HG02642 (cell line): ENCODE measurements at regions not wholly inside any gene's neighbourhood (a gene's known extent, or its start where the extent isn't known, plus 50 kb on each side); places are given as distances from the start of the nearest gene placed in this dataset.

ENCODE experiments used
- ATAC-seq: cut with Tn5 transposase; IDR thresholded peaks from one replicate; pipeline ENCODE4 v1.9.1; 2021; ENCODE audit warnings: mild to moderate bottlenecking; ENCODE audit not compliant: unreplicated experiment, poor library complexity

DNA sequence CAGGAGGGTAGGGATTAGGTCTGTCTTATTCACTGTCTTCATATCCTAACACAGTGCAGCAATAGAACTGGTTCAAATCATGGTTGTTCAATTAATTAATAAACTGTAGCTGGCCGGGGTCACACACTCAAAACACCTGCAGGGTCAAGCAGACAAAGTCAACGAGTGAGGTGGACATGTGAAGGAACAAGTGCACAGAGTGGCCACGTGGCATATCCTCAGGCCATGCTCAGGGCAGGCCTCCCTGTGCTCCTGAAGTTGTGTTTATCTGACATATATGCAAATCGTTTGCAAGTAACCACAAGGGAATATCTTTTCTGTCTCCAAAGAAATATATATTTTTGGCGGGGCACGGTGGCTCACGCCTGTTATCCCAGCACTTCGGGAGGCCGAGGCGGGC lies 98.5 kb upstream of the ZMIZ1 start:
- ATAC-seq = no peak

DNA sequence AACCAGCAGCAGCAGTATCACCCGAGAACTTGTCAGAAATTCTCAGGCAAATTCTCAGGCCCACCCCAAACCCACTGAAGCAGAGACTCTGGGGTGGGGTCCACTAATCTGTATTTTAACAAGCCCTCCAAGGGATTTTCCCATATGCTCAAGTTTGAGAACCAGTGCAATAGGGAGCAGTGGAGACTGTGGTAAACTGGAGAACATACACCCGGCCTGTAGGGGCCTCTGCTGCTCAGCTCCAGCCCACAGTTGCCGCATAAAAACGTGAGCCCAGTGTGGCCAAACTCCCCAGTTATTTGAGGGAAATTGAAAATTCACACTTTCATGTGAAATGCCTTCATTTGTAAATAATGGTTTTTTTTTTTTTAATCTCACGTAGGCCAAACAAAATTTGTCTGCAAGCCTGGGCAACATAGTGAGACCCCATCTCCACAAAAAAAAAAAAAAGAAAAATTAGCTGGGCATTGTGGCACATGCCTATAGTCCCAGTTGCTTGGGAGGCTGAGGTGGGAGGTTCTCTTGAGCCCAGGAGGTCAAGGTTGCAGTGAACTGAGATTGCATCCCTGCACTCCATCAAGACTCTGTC lies 97.6 kb upstream of the ZMIZ1 start:
- no peak for ATAC-seq

DNA sequence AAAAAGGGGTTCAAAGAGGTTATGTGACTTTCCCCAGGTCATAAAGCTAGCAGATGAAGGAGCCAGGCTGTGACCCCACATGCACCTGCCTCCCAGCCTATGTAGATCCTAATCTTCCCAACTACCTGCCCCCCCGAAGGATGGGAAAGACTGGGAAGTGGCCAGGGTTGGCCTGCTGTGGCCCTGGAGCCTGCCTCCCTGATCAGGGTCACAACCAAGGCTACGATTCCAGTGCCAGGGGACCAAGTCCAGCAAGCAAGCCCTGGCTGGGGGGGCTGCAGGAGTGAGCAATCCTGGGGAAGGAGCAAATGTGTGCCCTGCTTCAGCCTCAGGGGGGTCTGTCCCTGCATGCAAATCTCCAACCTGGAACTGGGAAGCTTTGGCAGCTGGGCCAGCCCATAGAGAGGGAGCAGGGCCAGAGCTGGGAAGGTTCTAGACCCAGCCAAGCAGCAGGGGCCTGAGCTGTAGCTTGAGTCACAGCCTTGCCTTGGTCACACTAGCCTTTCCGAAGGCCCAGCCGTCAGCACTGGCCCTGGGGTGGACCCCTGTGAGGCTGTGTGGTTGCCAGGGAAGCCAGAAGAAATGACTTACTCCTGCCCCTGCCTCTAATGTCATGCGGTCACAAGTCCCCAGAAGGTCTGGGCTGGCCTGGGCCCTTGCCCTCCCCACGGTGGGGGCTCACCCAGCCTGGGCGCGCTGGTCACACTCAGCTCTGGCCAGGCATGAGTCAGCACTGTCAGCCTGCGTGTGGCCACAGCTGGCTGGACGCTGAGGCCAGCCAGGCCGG lies 96.4 kb upstream of the ZMIZ1 start:
- no peak for ATAC-seq

DNA sequence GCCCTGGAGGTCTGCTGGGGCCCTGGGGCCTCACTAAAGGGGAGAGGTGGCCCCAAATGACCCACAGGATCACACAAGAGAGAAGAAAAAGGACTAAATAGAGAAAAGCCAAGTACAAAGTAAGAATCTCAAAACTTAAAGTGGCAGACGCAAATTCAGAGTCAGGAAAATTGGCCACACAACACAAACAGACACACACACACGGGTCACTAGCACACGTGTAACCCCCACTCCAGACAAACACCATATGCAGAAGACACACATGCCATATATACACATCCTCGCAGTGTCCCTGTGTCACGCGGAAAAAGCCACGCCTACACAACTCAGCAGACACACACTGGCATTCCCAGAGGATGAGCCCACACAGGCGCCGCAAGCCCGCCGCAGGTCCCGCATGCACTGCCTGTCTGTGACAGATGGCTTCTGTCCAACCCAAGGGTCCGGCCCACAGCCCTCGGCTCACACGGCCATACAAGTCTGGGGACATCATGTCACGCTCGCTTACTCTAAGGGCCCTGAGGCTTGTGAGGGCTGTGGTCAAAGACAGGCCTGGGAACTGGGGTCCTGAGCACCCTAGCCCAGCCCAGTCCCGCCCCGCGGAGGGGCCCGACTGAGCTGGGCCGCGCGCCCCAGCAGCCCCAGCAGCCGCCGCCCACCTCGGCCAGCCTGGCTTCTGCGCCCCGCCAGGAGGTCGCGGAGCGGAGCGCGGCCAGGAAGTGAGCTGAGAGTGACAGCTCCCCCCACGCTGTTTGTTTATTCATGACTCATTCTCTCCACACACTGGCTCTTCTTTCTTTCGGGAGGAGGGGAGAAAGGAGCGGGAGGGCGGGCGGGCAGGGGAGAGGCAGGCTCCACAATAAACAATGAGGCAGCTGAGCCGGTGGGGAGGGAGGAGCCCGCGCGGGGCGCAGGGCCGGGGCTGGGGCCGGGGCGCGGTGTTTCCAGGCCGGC lies 95.5 kb upstream of the ZMIZ1 start:
- peak; percentile 90 for ATAC-seq

DNA sequence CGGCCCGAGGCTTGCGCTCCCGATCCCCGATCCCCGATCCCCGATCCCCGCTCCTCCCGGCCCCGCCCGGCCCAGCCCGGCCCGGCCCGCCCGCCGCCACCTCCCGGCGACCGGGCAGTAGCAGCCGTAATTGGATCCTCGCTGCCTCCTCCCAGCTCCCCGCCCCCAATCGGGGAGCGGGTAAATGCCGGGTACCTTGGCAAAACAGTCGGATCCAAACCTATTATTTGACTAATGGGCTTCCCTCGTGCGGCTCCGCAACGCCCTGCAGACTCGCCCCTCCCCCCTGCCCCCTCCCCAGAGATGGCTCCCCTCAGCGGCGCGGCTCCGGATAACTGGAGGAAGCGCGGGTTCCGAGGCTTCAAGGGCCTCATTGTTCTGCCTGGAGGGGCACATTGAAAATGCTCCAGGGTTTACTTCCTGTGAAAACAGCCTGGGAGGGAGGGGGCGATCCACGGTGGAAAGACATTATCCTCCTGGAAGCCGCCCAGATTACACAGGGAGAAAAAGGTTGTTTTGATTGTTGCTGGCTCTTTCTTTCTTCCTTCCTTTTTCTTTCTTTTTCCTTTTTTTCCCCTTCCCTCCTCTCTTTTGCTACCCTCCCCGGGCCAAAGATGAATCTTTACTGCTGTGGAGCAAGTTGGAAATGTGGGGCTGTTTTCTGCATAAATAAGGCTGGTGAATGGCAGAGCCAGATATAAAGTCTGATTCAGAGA lies 94.7 kb upstream of the ZMIZ1 start:
- peak; percentile 49 for ATAC-seq

DNA sequence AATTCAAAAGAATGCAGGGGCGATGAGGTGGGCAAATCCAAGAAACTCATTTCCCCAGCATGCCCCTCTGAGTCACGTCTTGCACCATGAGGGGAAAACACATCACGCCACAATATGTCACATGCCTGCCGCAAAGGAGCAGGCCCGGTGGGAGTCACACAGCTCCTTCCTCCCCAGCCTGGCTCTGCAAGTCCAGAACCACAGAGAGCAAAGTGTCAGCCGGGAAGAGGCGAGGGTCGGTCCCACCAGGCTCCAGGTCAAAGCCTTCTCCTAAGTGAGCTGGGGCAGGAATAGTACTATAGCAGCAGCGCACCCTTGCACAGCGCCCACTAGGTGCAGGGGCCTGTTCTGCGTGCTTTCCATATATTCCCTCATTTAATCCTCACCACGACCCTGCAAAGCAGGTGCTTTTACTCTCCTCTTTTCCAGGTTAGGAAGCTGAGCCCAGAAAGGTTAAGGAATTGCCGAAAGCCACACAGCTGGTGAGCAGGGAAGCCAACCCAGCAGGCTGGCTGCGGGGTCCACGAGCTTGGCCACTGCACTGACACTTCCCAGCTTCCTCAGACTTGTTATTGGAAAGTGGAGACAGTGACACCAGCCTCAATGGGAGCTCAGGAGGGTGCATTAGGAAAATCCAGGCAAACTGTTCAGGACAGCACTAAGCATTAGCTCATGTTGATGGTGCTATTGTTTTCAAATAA lies 94.0 kb upstream of the ZMIZ1 start:
- no peak for ATAC-seq

DNA sequence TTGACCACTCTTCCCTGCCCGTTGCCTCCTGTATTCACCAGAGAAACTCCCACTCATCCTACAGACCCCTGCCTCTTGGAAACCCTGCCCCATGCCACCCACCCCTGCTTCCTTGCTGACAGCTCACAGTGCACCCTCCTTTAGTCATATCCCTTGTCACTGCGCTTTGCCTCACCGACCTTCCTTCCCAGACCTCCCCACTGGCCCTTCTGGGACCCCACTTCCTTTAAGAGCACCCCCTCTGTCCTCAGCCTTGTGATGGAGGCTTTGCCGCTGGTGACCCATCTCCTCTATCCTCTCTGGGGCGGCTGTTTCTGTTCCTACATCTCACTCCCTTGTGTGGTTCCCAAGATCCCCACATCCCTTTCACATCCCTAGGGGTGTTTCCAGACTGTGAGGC lies 92.8 kb upstream of the ZMIZ1 start:
- ATAC-seq = no peak

DNA sequence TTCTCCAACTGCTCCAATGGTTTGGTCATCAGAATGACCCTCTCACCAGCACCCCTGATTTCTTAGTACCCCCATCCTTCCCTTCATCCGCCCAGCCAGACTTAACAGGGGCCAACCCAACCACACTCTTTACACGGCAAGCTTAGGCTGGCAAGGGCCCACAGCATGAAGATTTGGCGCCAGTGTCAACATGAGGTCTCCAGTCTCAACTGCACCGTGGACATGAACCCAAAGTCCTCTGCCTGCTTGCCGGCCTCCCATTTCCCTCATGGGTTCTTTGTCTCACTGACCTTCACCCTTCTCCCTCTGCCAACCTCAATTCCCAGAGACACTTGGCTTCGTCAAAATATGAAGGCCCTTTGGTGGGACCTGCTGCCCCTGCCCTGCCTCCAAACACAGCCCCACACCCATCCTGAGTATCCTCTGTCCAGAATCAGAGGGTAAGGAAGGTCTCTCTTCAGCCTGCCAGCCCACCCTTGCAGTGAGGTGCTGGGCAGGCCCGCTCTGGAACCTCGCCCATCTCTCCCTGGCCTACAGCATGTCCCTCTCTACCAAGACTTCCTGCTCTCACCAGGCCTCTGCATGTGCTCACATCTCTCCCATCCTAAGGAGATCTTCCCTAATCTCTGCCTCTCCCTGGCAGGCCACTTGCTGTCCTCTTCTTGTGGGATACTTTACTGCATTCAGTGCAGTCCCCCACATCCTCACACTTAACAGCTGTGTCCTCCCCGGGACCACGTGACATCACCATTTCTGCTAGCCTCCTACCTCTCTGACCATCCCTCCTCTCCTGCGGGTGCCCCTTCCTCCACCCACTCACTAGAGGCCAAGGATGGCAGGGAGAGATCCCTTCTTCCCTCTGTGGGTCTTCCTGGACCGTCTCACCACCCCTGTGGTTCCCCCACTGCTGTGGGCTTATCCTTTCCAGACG lies 91.7 kb upstream of the ZMIZ1 start:
- ATAC-seq = no peak

DNA sequence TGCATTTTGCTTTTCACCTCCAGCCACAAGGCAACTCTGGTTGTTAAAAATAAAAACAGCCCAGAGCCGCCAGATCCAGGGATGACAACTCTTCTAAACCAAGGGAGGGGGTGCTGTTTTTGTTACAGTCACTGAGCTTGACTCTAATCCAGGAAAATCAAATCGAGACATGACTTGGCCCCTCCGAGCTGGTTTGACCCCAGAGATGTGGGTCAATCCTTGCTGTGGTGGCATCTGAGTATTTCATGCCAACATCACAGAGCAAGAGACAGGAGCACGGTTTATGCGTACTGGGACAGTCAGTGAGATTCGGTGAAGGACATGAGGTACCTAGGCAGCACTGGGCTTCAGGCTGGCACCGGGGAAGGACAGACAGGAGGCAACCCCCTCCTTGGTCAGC lies 88.8 kb upstream of the ZMIZ1 start:
- ATAC-seq = no peak

DNA sequence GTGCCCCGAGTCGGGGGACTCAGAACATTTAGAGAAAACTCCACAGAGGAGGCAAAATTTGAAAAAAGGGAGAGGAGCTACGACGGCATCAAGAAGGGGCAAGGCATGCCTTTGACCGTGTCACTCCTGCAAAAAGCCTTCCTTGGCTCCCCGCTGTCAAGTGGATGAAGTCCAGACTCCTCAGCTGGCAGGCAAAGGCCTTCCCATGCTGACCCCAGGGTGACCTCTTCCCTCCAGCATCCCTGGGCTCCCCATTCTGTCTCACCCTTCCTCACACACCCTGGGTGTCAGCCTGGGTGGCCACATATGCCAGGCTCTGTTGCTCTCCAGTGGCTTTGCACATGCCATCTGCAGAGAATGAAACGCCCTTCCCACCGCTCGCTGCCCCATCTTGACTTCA lies 88.4 kb upstream of the ZMIZ1 start:
- no peak for ATAC-seq

DNA sequence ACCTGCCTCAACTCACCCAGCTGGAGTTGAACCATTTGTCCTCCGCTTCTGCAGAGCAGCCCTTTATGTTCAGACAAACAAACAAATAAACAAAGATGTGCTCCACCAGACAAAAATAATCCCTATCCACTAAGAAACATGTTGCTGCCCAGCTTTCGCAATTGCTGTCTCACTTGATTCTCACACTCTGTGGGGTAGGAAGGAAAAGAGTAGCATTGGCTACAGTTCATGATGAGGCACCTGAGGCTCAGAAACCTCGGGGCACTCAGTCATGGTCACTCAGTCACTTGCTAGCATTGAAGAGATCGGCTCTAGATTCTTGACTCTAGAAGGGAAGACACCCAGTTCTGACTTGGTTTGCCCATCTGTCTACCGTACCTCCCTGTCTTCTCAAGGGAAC lies 88.0 kb upstream of the ZMIZ1 start:
- no peak for ATAC-seq

DNA sequence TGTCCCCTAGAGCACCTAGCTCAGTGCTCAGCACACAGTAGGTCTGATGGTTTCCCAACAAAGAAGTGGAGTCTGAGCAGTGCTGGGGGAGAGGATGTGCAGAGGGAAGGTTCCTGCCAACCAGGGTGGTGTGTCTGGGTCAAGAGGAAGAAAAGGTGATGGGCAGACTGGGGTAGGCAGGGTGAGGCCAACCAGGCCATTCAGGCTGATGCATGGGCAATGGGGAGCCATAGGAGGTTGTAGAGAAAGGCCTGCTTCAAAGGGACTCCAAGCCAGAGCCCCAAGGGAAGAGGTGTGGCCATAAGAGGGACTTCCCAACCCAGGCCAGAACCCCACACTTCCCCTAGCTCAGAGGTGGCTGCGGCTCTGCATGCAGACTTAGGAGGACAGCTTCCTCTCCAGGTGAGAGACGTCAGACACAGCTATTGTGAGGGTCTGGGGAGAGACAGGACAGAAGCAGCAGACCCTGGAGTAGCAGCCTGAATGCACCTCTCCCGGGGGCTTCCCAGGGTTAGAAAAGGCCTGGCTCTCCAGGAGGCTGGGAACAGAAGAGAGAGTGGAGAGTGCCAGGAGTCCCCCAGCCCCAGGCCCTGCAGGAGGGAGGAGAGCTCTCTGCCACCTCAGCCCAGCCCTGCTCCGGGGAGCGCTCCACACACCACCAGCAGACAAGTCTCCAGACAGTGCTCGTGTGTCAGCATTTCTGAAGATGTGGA lies 87.4 kb upstream of the ZMIZ1 start:
- ATAC-seq = peak; percentile 77

DNA sequence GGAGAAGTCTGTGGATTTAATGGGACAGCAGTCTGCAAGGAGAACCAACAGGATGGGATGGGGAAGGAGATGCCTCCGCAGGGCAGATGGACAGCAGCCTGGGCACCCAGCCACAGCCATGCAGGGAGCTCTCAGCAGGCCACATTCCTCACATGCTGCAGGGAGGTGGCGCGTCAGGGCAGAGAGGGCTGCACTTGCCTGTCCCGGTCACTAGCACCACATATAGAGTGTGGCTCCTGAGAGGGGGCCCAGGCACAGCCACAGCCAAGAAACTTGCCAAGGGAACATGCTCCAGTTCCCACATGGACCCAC lies 86.8 kb upstream of the ZMIZ1 start:
- ATAC-seq = no peak

DNA sequence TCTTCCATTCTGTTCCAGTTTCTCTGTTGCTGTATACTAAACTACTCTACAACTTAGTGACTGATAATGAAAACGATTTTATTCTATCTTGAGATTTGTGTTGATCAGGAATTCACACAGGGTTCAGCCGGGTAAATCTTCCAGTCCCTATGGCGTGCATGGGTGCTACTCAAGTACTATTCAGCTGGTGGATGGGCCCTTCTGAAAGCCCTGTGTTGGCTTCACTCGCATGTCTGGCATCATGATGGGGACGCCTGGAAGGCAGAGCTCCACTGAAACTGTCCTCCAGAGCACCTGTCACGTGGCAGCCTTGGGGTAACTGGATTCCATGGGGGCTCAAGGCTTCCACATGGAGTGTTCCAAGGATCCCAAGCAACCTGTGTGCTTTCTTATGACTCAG lies 86.0 kb upstream of the ZMIZ1 start:
- ATAC-seq = no peak

DNA sequence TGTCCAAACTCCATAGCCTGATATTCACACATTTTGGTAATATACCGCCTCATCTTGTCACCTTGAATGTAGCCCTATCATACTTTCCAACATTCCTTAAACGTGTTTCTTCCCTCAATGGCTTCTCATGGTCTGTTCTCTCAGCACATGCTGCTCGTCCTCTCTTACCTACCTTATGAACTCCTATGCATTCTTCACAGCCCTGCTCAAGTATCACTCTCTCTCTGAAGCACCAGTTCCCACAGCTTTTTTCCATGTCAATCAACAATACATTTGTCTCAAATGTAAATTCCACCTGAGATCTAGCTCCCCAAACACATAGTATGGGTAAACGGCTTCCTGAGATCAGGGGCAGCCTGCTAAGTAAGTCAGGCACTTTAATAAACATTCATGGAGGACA lies 85.2 kb upstream of the ZMIZ1 start:
- no peak for ATAC-seq

DNA sequence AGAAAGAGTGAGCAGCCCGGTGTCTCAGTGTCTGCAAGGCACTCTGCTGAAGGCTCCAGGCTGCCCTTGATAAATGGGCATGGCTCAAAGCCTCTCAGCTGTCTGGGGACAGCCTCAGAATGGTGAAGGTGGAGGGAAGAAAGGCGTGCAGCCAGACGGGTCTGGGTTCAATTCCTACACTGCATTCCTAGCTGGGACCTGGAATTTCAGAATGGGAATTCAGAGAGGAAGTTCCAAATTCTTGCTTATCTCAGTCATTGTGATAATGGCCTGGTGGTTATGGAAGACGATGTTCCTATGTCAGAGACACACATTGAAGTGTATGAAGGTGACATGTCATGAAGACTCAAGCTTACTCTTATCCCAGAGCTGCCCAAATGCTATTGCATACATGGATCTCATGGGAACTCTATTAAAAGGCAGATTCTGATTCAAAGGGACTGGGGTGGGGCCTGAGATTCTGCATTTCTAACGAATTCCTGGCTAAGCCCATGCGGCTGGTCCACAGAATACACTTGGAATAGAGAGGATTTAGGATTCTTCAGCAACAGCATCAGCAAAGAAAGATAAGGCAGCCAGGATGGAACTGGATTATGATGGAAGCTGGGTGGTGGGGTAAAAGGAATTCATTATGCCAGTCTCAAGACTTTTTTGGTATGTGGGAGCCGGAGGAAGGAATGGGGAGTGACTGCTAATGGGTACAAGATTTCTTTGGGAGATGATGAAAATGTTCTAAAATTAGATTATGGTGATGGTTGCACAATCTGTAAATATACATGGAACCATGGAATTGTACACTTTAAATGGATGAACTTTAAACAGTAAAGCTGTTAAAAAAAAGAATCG lies 82.6 kb upstream of the ZMIZ1 start:
- no peak for ATAC-seq

DNA sequence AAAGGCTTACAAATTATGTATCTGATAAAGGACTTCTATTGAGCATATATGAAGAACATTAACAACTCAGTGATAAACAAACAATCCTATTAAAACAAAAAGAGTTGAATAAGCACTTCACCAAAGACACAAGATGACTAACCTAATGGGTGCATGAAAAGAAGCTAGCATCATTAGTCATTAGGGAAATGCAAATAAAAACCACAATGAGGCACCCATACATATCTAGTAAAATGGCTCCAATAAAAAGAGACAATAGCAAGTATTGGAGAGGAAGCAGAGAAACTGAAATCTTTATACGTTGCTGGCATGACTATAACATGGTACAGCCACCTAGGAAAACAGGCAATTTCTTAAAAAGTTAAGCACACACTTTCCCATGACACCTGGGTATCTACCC lies 77.6 kb upstream of the ZMIZ1 start:
- peak; percentile 61 for ATAC-seq

DNA sequence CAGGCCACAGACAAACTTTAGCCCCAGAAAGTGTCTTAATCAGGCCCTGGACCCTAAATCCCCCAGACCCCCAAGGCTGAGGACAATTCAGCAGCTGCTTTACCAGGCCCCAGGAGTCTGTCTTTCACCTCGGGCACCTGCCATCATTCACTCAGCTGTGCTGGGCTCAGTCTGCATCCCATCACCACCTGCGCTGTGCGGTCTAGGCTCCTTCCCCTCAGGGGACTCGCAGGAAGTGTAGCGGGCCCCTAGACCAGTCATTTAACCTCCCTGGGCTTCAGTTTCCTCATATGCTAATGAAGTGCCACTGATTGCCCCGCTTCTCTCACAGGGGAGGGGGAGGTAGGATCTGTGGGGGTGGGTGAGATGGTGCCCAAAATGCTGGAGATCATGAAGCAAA lies 76.4 kb upstream of the ZMIZ1 start:
- peak; percentile 72 for ATAC-seq
